HepG2 (cell line): ENCODE measurements at regions not wholly inside any gene's neighbourhood (a gene's known extent, or its start where the extent isn't known, plus 50 kb on each side); places are given as distances from the start of the nearest gene placed in this dataset.

Experiments
- CTCF ChIP-seq: sonication (generic); formaldehyde crosslinking; IDR thresholded peaks from 2 replicates; pipeline ENCODE4 v1.5.0; 2020; ENCODE audit warnings: mild to moderate bottlenecking, missing genetic modification reagents, moderate library complexity
- ELK4 ChIP-seq: sonication (generic); formaldehyde crosslinking; IDR thresholded peaks from 2 replicates; pipeline ENCODE4 v1.9.0; 2021; ENCODE audit warnings: missing genetic modification reagents, borderline replicate concordance
- EP300 ChIP-seq, 3 experiments: sonication (generic) in 1 of 3; formaldehyde crosslinking in 1 of 3; IDR thresholded peaks; 2 replicates each; pipeline versions ENCODE4 v1.5.1 to v1.6.1; 2011 to 2020; ENCODE audit warnings: low read depth in 2 of 3, low read length in 2 of 3, borderline replicate concordance in 1 of 3, improper control_type of control experiment in 1 of 3, mild to moderate bottlenecking in 1 of 3, missing genetic modification reagents in 1 of 3, moderate library complexity in 1 of 3
- MED1 ChIP-seq: sonication (generic); formaldehyde crosslinking; IDR thresholded peaks from 2 replicates; pipeline ENCODE4 v1.4.0; 2020; ENCODE audit warnings: missing genetic modification reagents
- NCOA5 ChIP-seq: sonication (generic); formaldehyde crosslinking; IDR thresholded peaks from 2 replicates; pipeline ENCODE4 v1.4.0; 2020; ENCODE audit warnings: missing genetic modification reagents
- PRDM10 ChIP-seq: sonication (generic); formaldehyde crosslinking; IDR thresholded peaks from 2 replicates; pipeline ENCODE4 v1.4.0; 2020; ENCODE audit warnings: low read depth, missing genetic modification reagents
- TCF12 ChIP-seq, 2 experiments: fragments of 450-650 bp in 1 of 2; sonication (generic) in 1 of 2; formaldehyde crosslinking in 1 of 2; IDR thresholded peaks; 2 replicates each; pipeline versions ENCODE4 v1.6.1 to v1.8.0; 2017 to 2022; ENCODE audit warnings: antibody characterized with exemption in 1 of 2, mild to moderate bottlenecking in 1 of 2, missing genetic modification reagents in 1 of 2, moderate library complexity in 1 of 2
- TEAD2 ChIP-seq: sonication (generic); formaldehyde crosslinking; IDR thresholded peaks from 2 replicates; pipeline ENCODE4 v1.9.0; 2021; ENCODE audit warnings: missing genetic modification reagents
- THRA ChIP-seq: sonication (generic); formaldehyde crosslinking; IDR thresholded peaks from 2 replicates; pipeline ENCODE4 v1.4.0; 2020; ENCODE audit warnings: missing genetic modification reagents, borderline replicate concordance
- ZBTB2 ChIP-seq: sonication (generic); formaldehyde crosslinking; IDR thresholded peaks from 2 replicates; pipeline ENCODE4 v1.8.0; 2022; ENCODE audit warnings: low read depth, missing genetic modification reagents
- ZFY ChIP-seq: sonication (generic); formaldehyde crosslinking; IDR thresholded peaks from 2 replicates; pipeline ENCODE4 v1.4.0; 2020; ENCODE audit warnings: missing genetic modification reagents
- ZNF121 ChIP-seq: sonication (generic); formaldehyde crosslinking; IDR thresholded peaks from 2 replicates; pipeline ENCODE4 v1.5.0; 2020; ENCODE audit warnings: mild to moderate bottlenecking, missing genetic modification reagents
- ZNF280D ChIP-seq: sonication (generic); formaldehyde crosslinking; IDR thresholded peaks from 2 replicates; pipeline ENCODE4 v1.5.1; 2020; ENCODE audit warnings: mild to moderate bottlenecking, missing genetic modification reagents
- ZNF589 ChIP-seq: sonication (generic); formaldehyde crosslinking; conservative IDR thresholded peaks from 2 replicates; pipeline ENCODE4 v1.8.0; 2022; ENCODE audit warnings: mild to moderate bottlenecking, moderate library complexity, missing genetic modification reagents

- TF ChIP-seq EP300 (IDR thresholded peaks at IDR 0.05; ENCODE audit: low read depth in 2 of 2, low read length in 2 of 2) (no peak), EP300 (CRISPR knock-in tag; IDR thresholded peaks at IDR 0.05; ENCODE audit: borderline replicate concordance) (no peak), ZBTB2 (CRISPR knock-in tag) (no peak), THRA (CRISPR knock-in tag) (no peak), MED1 (no peak), ZFY (CRISPR knock-in tag) (no peak), ZNF280D (CRISPR knock-in tag) (no peak), NCOA5 (CRISPR knock-in tag) (no peak), TCF12 (IDR thresholded peaks at IDR 0.05) (no peak), TCF12 (CRISPR knock-in tag; IDR thresholded peaks at IDR 0.05) (no peak), ELK4 (CRISPR knock-in tag) (no peak), CTCF (CRISPR knock-in tag) (no peak), TEAD2 (CRISPR knock-in tag) (no peak), PRDM10 (no peak), ZNF121 (CRISPR knock-in tag) (no peak), ZNF589 (CRISPR knock-in tag) (no peak)
Measured at GRCh38 chr7:69389216-69389615, 209.1 kb upstream of the AUTS2 start.
